HEK293 (cell line): ENCODE measurements at regions not wholly inside any gene's neighbourhood (a gene's known extent, or its start where the extent isn't known, plus 50 kb on each side); places are given as distances from the start of the nearest gene placed in this dataset.

ENCODE experiments used
- TCF7L2 ChIP-seq: IDR thresholded peaks from 2 replicates; pipeline ENCODE4 v1.6.1; 2011; ENCODE audit warnings: low read depth, mild to moderate bottlenecking, inconsistent platforms, low read length, moderate library complexity, borderline replicate concordance
- YY1 ChIP-seq: fragments of 450-650 bp; formaldehyde crosslinking; IDR thresholded peaks from 2 replicates; pipeline ENCODE4 v1.5.1; 2018; ENCODE audit warnings: missing biosample characterization, missing genetic modification characterization
- ZBTB8A ChIP-seq: fragments of 450-650 bp; formaldehyde crosslinking; IDR thresholded peaks from 2 replicates; pipeline ENCODE4 v1.5.1; 2016; ENCODE audit warnings: missing biosample characterization, missing genetic modification characterization
- ZNF157 ChIP-seq: fragments of 450-650 bp; formaldehyde crosslinking; IDR thresholded peaks from 2 replicates; pipeline ENCODE4 v1.5.1; 2016; ENCODE audit warnings: missing biosample characterization, missing genetic modification characterization
- ZNF239 ChIP-seq: fragments of 450-650 bp; formaldehyde crosslinking; IDR thresholded peaks from 2 replicates; pipeline ENCODE4 v1.5.1; 2016; ENCODE audit warnings: missing biosample characterization, missing genetic modification characterization
- ZNF394 ChIP-seq: fragments of 450-650 bp; formaldehyde crosslinking; IDR thresholded peaks from 2 replicates; pipeline ENCODE4 v1.5.1; 2016; ENCODE audit warnings: missing biosample characterization, missing genetic modification characterization, mild to moderate bottlenecking, moderate library complexity, borderline replicate concordance
- ZNF544 ChIP-seq: fragments of 450-650 bp; formaldehyde crosslinking; IDR thresholded peaks from 2 replicates; pipeline ENCODE4 v1.5.0; 2017; ENCODE audit warnings: missing biosample characterization, missing genetic modification characterization
- ZNF843 ChIP-seq: fragments of 450-650 bp; formaldehyde crosslinking; IDR thresholded peaks from 2 replicates; pipeline ENCODE4 v1.5.1; 2016; ENCODE audit warnings: missing biosample characterization, missing genetic modification characterization
- TF ChIP-seq, protein P1 (sequence below): fragments of 450-650 bp; formaldehyde crosslinking; IDR thresholded peaks from 2 replicates; pipeline ENCODE4 v1.5.1; 2016; ENCODE audit warnings: missing biosample characterization, missing genetic modification characterization, borderline replicate concordance
- TF ChIP-seq, protein P2 (sequence below): fragments of 450-650 bp; formaldehyde crosslinking; IDR thresholded peaks from 2 replicates; pipeline ENCODE4 v1.5.1; 2016; ENCODE audit warnings: missing biosample characterization, missing genetic modification characterization
- TF ChIP-seq, protein P3 (sequence below): fragments of 450-650 bp; formaldehyde crosslinking; IDR thresholded peaks from 2 replicates; pipeline ENCODE4 v1.5.1; 2016; ENCODE audit warnings: missing biosample characterization, missing genetic modification characterization, low read depth
- TF ChIP-seq, protein P4 (sequence below): fragments of 450-650 bp; formaldehyde crosslinking; IDR thresholded peaks from 2 replicates; pipeline ENCODE4 v1.5.1; 2016; ENCODE audit warnings: missing biosample characterization, missing genetic modification characterization
- TF ChIP-seq, protein P5 (sequence below): fragments of 450-650 bp; formaldehyde crosslinking; IDR thresholded peaks from 2 replicates; pipeline ENCODE4 v1.5.1; 2017; ENCODE audit warnings: missing biosample characterization, missing genetic modification characterization

DNA sequence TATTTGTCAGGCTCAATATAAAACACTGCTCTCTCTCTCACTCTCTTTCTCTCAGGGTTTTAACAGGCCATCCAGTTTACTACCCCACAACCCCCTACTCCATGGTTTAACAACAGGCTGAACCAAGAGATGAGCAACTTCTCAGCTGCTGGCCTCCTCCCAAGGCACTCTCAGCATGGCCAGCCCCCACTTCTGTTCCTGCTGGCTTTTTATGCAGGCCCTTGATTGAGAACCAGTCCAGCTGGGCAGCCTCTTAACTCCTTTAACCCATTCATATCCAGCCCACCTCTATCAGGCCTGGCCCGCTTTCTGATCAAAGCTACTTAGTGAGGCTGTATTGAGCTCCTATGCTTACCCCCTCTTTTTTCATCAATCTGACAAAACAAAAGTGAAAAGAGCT, 346.8 kb upstream of the POU3F2 start:
- no peak for TF ChIP-seq ZNF157 (tag by site-specific recombination)
- no peak for TF ChIP-seq ZNF544 (tag by site-specific recombination)
- TF ChIP-seq TCF7L2 = no peak
- TF ChIP-seq, protein P1, sequence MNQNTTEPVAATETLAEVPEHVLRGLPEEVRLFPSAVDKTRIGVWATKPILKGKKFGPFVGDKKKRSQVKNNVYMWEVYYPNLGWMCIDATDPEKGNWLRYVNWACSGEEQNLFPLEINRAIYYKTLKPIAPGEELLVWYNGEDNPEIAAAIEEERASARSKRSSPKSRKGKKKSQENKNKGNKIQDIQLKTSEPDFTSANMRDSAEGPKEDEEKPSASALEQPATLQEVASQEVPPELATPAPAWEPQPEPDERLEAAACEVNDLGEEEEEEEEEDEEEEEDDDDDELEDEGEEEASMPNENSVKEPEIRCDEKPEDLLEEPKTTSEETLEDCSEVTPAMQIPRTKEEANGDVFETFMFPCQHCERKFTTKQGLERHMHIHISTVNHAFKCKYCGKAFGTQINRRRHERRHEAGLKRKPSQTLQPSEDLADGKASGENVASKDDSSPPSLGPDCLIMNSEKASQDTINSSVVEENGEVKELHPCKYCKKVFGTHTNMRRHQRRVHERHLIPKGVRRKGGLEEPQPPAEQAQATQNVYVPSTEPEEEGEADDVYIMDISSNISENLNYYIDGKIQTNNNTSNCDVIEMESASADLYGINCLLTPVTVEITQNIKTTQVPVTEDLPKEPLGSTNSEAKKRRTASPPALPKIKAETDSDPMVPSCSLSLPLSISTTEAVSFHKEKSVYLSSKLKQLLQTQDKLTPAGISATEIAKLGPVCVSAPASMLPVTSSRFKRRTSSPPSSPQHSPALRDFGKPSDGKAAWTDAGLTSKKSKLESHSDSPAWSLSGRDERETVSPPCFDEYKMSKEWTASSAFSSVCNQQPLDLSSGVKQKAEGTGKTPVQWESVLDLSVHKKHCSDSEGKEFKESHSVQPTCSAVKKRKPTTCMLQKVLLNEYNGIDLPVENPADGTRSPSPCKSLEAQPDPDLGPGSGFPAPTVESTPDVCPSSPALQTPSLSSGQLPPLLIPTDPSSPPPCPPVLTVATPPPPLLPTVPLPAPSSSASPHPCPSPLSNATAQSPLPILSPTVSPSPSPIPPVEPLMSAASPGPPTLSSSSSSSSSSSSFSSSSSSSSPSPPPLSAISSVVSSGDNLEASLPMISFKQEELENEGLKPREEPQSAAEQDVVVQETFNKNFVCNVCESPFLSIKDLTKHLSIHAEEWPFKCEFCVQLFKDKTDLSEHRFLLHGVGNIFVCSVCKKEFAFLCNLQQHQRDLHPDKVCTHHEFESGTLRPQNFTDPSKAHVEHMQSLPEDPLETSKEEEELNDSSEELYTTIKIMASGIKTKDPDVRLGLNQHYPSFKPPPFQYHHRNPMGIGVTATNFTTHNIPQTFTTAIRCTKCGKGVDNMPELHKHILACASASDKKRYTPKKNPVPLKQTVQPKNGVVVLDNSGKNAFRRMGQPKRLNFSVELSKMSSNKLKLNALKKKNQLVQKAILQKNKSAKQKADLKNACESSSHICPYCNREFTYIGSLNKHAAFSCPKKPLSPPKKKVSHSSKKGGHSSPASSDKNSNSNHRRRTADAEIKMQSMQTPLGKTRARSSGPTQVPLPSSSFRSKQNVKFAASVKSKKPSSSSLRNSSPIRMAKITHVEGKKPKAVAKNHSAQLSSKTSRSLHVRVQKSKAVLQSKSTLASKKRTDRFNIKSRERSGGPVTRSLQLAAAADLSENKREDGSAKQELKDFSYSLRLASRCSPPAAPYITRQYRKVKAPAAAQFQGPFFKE (tag by site-specific recombination) = no peak
- TF ChIP-seq ZNF843 (tag by site-specific recombination) = no peak
- TF ChIP-seq, protein P2, sequence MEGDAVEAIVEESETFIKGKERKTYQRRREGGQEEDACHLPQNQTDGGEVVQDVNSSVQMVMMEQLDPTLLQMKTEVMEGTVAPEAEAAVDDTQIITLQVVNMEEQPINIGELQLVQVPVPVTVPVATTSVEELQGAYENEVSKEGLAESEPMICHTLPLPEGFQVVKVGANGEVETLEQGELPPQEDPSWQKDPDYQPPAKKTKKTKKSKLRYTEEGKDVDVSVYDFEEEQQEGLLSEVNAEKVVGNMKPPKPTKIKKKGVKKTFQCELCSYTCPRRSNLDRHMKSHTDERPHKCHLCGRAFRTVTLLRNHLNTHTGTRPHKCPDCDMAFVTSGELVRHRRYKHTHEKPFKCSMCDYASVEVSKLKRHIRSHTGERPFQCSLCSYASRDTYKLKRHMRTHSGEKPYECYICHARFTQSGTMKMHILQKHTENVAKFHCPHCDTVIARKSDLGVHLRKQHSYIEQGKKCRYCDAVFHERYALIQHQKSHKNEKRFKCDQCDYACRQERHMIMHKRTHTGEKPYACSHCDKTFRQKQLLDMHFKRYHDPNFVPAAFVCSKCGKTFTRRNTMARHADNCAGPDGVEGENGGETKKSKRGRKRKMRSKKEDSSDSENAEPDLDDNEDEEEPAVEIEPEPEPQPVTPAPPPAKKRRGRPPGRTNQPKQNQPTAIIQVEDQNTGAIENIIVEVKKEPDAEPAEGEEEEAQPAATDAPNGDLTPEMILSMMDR (tag by site-specific recombination) = no peak
- no peak for TF ChIP-seq ZNF394 (tag by site-specific recombination)
- TF ChIP-seq, protein P3, sequence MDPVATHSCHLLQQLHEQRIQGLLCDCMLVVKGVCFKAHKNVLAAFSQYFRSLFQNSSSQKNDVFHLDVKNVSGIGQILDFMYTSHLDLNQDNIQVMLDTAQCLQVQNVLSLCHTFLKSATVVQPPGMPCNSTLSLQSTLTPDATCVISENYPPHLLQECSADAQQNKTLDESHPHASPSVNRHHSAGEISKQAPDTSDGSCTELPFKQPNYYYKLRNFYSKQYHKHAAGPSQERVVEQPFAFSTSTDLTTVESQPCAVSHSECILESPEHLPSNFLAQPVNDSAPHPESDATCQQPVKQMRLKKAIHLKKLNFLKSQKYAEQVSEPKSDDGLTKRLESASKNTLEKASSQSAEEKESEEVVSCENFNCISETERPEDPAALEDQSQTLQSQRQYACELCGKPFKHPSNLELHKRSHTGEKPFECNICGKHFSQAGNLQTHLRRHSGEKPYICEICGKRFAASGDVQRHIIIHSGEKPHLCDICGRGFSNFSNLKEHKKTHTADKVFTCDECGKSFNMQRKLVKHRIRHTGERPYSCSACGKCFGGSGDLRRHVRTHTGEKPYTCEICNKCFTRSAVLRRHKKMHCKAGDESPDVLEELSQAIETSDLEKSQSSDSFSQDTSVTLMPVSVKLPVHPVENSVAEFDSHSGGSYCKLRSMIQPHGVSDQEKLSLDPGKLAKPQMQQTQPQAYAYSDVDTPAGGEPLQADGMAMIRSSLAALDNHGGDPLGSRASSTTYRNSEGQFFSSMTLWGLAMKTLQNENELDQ (tag by site-specific recombination) = no peak
- no peak for TF ChIP-seq ZNF239 (tag by site-specific recombination)
- TF ChIP-seq, protein P4, sequence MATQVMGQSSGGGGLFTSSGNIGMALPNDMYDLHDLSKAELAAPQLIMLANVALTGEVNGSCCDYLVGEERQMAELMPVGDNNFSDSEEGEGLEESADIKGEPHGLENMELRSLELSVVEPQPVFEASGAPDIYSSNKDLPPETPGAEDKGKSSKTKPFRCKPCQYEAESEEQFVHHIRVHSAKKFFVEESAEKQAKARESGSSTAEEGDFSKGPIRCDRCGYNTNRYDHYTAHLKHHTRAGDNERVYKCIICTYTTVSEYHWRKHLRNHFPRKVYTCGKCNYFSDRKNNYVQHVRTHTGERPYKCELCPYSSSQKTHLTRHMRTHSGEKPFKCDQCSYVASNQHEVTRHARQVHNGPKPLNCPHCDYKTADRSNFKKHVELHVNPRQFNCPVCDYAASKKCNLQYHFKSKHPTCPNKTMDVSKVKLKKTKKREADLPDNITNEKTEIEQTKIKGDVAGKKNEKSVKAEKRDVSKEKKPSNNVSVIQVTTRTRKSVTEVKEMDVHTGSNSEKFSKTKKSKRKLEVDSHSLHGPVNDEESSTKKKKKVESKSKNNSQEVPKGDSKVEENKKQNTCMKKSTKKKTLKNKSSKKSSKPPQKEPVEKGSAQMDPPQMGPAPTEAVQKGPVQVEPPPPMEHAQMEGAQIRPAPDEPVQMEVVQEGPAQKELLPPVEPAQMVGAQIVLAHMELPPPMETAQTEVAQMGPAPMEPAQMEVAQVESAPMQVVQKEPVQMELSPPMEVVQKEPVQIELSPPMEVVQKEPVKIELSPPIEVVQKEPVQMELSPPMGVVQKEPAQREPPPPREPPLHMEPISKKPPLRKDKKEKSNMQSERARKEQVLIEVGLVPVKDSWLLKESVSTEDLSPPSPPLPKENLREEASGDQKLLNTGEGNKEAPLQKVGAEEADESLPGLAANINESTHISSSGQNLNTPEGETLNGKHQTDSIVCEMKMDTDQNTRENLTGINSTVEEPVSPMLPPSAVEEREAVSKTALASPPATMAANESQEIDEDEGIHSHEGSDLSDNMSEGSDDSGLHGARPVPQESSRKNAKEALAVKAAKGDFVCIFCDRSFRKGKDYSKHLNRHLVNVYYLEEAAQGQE = no peak
- TF ChIP-seq, protein P5, sequence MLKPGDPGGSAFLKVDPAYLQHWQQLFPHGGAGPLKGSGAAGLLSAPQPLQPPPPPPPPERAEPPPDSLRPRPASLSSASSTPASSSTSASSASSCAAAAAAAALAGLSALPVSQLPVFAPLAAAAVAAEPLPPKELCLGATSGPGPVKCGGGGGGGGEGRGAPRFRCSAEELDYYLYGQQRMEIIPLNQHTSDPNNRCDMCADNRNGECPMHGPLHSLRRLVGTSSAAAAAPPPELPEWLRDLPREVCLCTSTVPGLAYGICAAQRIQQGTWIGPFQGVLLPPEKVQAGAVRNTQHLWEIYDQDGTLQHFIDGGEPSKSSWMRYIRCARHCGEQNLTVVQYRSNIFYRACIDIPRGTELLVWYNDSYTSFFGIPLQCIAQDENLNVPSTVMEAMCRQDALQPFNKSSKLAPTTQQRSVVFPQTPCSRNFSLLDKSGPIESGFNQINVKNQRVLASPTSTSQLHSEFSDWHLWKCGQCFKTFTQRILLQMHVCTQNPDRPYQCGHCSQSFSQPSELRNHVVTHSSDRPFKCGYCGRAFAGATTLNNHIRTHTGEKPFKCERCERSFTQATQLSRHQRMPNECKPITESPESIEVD (tag by site-specific recombination) = no peak
- no peak for TF ChIP-seq ZBTB8A
- TF ChIP-seq YY1 (tag by site-specific recombination) = no peak
